Left ventricle myocardium superior (tissue), 1 donor: ENCODE measurements at regions not wholly inside any gene's neighbourhood (a gene's known extent, or its start where the extent isn't known, plus 50 kb on each side); places are given as distances from the start of the nearest gene placed in this dataset.

Source experiments
- ATAC-seq: fragments of 200-7000 bp; cut with Tn5 transposase; one replicate; pipeline ENCODE4 v1.9.1; 2020; ENCODE audit warnings: mild to moderate bottlenecking, moderate library complexity
- DNase-seq: peaks from one replicate; pipeline ENCODE4 v3.0.0-alpha.2; 2020
- intact Hi-C: fragments of 100-400 bp; cut with micrococcal nuclease; formaldehyde crosslinking; loops from one replicate; pipeline ENCODE4 v1.11.0; 2022
- donor health status: DM: no; HTN: yes; CAD: no; lungs with severe emphysema.

GRCh38 chr22:47990481-47990880, 1228.0 kb downstream of the TBC1D22A start:
- intact Hi-C loops: no loop called here
- ATAC-seq: no peak
- DNase-seq: no peak

- DNase-seq (no peak), ATAC-seq (no peak)
- intact Hi-C loops: no loop called here
Observed at GRCh38 chr22:47987885-47988515, 1225.5 kb downstream of the TBC1D22A start.

- DNase-seq: no peak
- no peak for ATAC-seq
- intact Hi-C loops: no loop called here
Observed at GRCh38 chr22:47976219-47976618, 1213.8 kb downstream of the TBC1D22A start.

- intact Hi-C loops: no loop called here
- no peak for DNase-seq
- no peak for ATAC-seq
Observed at GRCh38 chr22:47967831-47968230, 1205.4 kb downstream of the TBC1D22A start.

GRCh38 chr22:47966316-47966715, 1203.9 kb downstream of the TBC1D22A start:
- intact Hi-C loops: no loop called here
- no peak for ATAC-seq
- DNase-seq: no peak

- intact Hi-C loops: no loop called here
- ATAC-seq (no peak), DNase-seq (no peak)
Observed at GRCh38 chr22:47965896-47966295, 1203.4 kb downstream of the TBC1D22A start.

- DNase-seq (no peak), ATAC-seq (no peak)
- intact Hi-C loops: no loop called here
Observed at GRCh38 chr22:47965066-47965465, 1202.6 kb downstream of the TBC1D22A start.

GRCh38 chr22:47963660-47964059, 1201.2 kb downstream of the TBC1D22A start:
- no peak for DNase-seq
- intact Hi-C loops: no loop called here
- ATAC-seq: no peak

GRCh38 chr22:47957649-47958048, 1195.2 kb downstream of the TBC1D22A start:
- DNase-seq (no peak), ATAC-seq (no peak)
- intact Hi-C loops: no loop called here

- intact Hi-C loops: no loop called here
- DNase-seq: no peak
- no peak for ATAC-seq
Observed at GRCh38 chr22:47954107-47954506, 1191.7 kb downstream of the TBC1D22A start.

- intact Hi-C loops: no loop called here
- no peak for ATAC-seq
- DNase-seq: no peak
Observed at GRCh38 chr22:47944941-47945340, 1182.5 kb downstream of the TBC1D22A start.

- intact Hi-C loops: no loop called here
- no peak for ATAC-seq
- no peak for DNase-seq
Observed at GRCh38 chr22:47943729-47944700, 1181.6 kb downstream of the TBC1D22A start.

- intact Hi-C loops: no loop called here
- ATAC-seq: no peak
- DNase-seq: no peak
Observed at GRCh38 chr22:47940211-47940610, 1177.8 kb downstream of the TBC1D22A start.

GRCh38 chr22:47933891-47934290, 1171.4 kb downstream of the TBC1D22A start:
- DNase-seq: no peak
- intact Hi-C loops: no loop called here

GRCh38 chr22:47933226-47933625, 1170.8 kb downstream of the TBC1D22A start:
- intact Hi-C loops: no loop called here
- ATAC-seq (no peak), DNase-seq (no peak)

More at GRCh38 chr22:47933891-47934290, 1171.4 kb downstream of the TBC1D22A start:
- no peak for ATAC-seq

GRCh38 chr22:47929646-47930185, 1167.3 kb downstream of the TBC1D22A start:
- no peak for ATAC-seq
- intact Hi-C loops: no loop called here
- no peak for DNase-seq

GRCh38 chr22:47929073-47929472, 1166.6 kb downstream of the TBC1D22A start:
- ATAC-seq: no peak
- DNase-seq: no peak
- intact Hi-C loops: no loop called here

- ATAC-seq (no peak), DNase-seq (no peak)
- intact Hi-C loops: no loop called here
Observed at GRCh38 chr22:47928631-47929030, 1166.2 kb downstream of the TBC1D22A start.

- no peak for ATAC-seq
- DNase-seq: no peak
- intact Hi-C loops: no loop called here
Observed at GRCh38 chr22:47927648-47928210, 1165.3 kb downstream of the TBC1D22A start.

- DNase-seq: no peak
- no peak for ATAC-seq
- intact Hi-C loops: no loop called here
Observed at GRCh38 chr22:47923011-47923427, 1160.6 kb downstream of the TBC1D22A start.
